ACHN (cell line): ENCODE measurements at regions not wholly inside any gene's neighbourhood (a gene's known extent, or its start where the extent isn't known, plus 50 kb on each side); places are given as distances from the start of the nearest gene placed in this dataset.

Experiments
- DNase-seq: peaks from one replicate; pipeline ENCODE4 v3.0.0-alpha.2; 2015
- in situ Hi-C: cut with HindIII; loops from 2 replicates; pipeline ENCODE4 v1.10.0; 2017; ENCODE audit warnings: low sequenced_read_pairs, low pct_ligation_motif_present, low pct_unique_long_range_greater_than_20kb

DNA sequence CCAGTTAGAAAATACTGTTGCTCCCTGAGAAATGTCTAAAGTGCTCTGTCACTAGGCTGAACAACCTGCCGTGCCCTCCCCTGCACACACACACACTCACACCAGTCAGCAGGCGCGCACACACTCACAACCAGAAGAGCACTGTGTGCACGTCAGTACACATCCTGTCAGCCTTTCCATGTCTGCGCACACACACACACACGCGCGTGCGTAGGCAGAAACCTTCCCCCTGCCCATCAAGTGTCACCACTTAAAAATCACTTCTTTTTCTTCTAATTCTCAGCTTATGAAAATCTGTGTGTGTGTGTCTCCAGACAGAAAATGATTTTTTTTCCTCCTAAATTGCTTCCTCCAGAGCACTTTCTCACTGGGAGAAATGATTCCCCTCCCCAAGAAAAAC lies 100.3 kb downstream of the EDN3 start:
- in situ Hi-C loops, result no loop called here
- DNase-seq, result no peak

- in situ Hi-C loops, result no loop called here
- no peak for DNase-seq
Measured at GRCh38 chr20:59402681-59403080, 102.3 kb downstream of the EDN3 start.

DNA sequence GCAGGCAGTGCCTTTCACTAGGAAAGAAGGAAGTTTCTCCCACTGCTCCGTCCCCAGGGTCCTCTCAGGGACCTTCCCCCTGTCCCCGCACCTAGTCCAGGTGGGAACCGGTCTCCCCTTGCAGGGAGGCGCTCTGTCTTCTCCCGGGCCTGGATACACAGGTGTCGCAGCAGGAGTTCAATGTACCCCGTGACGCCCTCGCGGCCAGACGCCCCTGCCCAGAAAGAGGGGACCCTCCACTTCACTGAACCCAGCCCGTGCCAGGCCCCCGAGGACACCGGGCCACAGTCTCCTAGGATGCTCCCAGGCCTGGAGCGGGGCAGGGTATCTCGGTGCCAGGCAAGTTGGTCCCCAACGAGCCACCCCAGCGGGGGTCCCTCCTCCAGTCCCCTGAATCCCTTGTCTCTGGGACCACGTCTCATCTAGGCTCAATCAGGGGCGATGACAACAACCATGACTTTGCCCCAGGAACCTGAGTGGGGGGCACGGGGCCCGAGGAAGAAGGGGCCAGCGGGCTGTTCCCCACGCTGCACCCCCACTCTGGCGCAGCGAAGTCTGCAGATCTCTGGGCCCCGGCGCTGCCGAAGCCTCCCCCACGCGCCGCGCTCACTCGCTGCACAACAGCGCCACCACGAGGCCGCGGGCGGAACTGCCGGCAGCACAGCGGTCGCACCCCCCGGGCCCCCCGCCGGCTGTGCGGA lies 103.0 kb downstream of the EDN3 start:
- in situ Hi-C loops, result no loop called here

GRCh38 chr20:59403962-59404314 lies 103.5 kb downstream of the EDN3 start:
- in situ Hi-C loops, result no loop called here
- DNase-seq, result no peak

More for the DNA sequence above, 103.0 kb downstream of the EDN3 start:
- DNase-seq, result peak; percentile 35

DNA sequence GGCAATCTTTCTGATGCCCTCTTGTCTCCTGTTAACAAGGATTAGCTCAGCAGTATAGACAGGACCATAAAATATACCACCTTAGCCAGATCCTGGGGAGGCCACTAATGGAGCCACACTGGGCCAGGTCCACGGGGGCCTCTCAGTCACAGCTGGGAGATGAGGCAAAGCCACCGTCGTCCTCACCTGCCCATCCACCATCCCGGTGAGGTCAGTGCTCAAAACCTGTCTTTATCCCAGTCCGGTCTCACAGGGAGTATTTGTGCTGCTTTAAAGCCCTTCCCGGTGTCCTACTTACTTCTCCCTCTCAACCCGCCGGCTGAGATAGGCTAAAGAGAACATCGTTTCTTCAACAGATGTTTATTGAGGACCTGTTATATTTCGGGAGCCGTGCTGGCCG lies 104.3 kb downstream of the EDN3 start:
- DNase-seq, result no peak
- in situ Hi-C loops, result no loop called here

DNA sequence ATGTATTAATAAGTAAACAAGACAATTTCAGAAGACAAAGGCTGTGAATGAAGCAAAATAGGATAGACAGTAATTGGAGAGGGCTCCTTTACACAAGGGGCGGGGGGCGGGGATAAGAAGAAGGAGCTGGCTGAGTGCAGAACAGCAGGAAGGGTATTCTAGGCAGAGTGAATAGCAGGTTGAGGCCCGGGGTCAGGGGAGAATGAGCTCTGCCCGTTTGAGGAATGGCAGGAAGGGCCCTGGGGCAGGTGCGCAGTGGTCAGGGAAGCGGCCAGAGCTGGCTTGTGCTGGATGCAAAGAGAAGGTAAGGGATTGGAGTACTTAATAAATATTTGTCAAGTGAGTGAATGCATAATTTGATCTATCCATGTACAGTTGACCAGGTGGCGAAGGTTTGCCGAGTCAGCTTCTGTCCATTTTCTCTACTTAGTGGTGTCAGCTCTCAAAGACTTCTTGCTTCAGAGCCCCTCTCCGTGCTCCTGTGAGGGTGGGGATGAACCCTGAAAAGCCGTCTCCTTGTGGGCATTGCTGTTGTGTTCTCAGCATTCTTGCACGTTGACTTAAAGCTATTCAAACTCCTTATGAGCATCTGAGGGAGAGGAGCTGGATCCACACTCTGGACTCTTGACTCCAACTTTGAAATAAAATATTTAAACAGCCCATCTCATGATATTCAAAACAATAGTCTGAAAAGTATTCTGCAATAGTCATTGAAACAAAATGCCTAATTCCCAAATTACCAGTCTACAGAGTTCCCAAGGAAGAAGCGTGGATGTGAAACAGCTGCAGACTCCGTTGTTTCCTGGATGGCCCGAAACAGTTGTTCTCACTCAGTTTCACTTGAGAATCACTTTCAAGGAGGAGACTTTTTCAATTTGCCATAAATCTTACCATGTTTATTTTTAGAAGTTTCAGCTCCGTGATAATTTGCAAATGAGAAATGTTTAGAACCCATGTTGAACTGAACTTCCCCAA lies 105.1 kb downstream of the EDN3 start:
- in situ Hi-C loops, result no loop called here
- no peak for DNase-seq

DNA sequence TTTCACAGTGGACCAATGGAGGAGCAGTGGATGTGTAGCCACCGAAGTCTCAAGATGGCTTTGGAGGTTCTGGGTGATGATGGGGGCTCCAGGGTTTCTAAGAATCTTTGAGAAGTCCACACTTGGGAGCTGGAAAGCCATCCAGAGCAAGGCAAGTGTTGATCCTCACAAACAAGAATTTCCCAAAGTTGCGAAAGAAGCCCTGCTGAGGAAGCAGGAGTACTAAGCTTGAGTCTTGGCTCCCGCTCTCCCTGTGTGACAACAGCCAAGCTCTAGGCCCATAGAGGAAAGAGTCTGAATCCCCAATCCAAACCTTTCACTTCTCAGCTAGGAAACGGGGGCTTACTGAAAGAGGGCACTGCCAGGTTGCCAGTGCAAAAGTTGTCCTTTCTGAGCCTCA lies 106.0 kb downstream of the EDN3 start:
- in situ Hi-C loops, result no loop called here

DNA sequence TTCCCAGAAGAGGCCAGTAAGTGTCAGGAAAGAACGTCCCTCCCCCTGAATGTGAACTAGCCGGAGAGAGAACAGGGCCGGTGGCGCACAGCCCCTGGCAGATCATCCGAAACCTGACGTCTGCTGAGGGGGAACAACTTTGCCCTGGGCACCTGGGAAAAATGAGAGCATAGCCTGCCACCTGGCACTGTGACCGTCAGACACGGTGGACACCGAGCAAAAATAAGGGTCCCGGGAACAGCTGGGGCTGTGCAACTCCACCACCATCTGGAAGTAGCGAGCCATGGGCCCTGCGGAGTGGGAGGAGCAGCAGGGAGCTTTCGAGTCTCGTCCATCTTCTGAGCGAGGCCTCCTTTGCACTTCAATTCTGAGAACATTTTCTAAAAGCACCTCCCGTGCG lies 110.8 kb downstream of the EDN3 start:
- in situ Hi-C loops, result no loop called here

More for the DNA sequence above, 106.0 kb downstream of the EDN3 start:
- DNase-seq, result no peak

GRCh38 chr20:59411589-59411988 lies 111.2 kb downstream of the EDN3 start:
- in situ Hi-C loops, result no loop called here
- DNase-seq, result no peak

More for the DNA sequence above, 110.8 kb downstream of the EDN3 start:
- no peak for DNase-seq

GRCh38 chr20:59412181-59412580 lies 111.8 kb downstream of the EDN3 start:
- in situ Hi-C loops, result no loop called here
- DNase-seq, result no peak

- no peak for DNase-seq
- in situ Hi-C loops, result no loop called here
Measured at GRCh38 chr20:59412875-59413284, 112.5 kb downstream of the EDN3 start.

DNA sequence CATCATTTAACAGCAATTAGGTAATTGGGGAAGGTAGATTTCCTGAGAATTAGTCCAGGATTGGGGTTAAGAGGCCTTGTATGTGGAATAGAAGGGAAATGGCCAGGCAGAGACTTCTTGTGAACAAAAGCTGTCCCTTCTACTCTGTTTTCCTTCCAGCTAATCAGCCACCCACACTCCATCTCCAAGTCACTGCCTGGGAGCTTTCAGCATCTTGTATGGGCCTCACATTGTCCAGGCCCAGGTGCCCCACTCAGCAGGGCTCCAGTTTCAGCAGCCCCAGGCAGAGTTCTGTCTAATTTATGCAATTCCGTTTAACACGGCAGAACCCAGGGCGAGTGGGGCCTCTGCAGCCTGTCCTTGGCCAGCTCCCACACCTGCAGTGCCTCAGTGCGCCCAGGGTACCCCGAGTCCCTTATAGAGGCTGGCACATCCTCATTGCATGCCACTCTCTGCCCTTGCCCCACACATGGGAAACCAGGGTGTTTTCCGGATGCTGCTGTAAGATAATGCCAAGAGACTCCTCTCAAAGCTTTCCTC lies 113.0 kb downstream of the EDN3 start:
- in situ Hi-C loops, result no loop called here
- DNase-seq, result no peak

DNA sequence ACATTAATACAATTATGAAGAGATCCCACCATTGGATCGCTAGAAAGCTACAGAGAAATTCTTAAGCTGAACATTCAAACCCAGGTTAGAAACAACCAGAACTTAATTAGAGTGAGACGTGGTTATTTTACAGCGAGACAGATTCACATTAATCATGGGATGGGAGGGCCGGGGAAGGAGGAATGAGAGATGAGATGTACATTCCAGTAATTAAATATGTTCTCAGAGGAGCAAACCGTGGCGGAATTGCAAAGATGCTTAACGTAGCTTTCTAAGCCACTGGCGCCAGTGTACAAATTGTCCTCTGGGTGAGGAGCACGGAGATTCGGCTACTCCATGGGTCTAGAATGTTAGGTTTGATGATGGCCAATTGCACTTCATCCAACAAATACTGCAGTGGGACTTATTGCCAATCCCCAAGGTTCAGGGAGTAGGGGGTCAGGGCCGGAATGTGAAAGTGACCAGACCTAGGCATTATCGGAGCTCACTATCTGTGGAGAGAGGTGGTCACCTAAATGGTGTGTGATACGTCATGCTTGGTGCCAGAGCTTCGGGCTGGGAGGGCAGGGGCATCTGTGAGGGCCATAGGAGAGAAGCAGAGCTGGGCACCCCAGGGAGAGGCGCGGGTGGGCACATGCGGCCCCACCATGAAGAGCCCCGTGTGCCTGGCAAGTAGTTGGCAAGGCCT lies 114.7 kb downstream of the EDN3 start:
- in situ Hi-C loops, result no loop called here
- DNase-seq, result no peak

DNA sequence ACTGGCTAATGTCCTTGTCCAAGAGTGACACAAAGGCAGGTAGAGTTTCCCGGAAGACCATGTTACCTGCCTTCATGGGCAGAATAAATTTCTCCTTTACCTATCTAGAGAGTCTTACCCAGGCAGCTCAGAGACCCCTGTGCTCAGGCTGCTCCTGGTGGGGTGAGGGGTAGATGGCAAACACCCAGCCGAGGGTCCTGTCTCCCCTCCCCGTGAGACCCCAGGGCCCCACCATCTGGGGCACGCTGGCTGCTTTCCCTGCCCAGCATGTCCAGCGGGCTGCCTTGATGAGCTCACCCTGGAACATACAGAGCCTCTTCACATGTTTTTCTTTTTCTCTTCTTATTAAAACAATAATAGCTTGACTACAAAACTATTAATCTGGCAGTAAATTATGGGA lies 116.5 kb downstream of the EDN3 start:
- DNase-seq, result no peak
- in situ Hi-C loops, result no loop called here

GRCh38 chr20:59421089-59421488 lies 120.7 kb downstream of the EDN3 start:
- no peak for DNase-seq
- in situ Hi-C loops, result no loop called here

DNA sequence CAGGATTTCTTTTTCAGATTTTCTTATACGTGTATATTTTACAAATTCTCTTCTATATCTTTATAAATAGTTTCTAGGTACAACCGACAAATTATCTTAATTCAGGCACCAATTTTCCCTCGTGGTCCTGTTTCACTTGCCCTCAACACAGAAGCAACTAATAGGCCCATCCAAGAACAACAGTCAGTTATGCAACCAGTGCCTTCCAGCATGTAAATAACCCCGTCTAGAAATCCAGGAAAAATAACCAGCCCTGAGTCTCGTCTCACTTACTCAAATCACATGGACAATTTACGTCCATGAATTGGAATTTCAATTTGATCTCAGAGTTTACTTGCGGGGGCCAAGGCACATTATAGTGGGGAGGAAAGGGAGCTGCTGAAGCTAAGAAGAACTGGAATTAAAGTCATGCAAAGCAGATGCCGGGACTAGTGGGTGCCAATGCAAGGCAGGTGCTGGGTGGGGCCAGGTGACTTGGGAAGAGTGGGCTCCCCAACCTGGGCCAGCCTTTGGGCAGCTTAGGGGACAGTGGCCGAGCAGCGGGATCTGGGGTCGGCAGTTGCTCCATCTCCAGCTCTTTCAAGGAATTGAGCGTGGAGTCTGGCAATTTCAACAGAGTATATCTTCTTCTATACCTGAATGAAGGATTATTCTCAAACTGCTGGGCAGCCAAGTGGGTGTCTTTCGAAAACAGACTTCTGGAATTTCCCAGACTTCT lies 121.7 kb downstream of the EDN3 start:
- in situ Hi-C loops, result no loop called here
- DNase-seq, result no peak

DNA sequence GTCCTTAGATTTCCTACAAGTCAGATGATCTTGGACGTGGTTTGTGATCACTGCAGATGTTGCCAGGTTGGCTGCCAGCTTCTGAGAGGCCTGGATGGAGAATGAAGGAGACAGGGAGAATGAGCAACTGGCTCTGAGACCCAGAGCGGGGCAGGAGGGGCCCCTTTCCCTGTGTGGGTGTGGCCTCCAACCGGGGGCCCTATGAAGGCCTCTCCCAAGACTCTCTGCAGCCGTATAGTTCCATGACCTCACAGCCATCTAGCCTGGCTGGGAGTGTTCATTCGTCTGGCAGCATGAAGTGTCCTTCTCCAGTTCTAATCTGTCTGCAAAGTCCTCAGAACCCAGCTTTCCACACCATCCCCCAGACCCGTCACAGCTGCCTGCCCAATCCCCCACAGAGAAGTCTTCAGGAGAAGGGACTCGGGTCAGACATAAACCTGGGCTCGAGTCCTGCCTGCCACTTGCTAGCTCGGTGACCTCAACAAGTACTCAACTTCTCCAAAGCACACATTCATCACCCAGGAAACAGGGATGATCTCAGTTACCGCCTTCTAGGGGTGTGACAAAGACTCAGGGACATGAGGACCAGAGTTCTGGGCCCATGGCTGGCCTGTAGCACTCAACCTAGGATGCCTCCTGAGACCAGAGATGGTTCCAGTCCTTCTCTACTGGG lies 122.6 kb downstream of the EDN3 start:
- in situ Hi-C loops, result no loop called here

DNA sequence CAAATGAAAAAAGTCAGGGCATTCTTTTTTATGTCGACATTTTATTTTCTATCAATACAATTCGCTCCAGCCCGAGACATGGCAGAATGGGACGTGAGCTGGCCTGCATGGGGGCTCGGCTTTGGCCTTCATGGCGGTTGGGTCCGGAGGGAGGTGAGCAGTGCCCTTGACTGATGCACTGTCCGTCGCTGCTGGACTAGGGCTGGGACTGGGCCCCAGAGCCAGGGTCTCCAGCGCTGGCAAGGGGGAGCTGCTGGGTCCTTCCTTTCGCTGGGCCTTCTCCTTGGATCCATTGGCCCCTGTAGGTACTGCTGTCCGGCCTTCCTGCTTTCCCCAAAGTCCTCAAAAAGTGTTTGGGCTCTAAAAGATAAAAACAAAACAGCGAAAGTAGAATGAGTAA lies 124.6 kb downstream of the EDN3 start:
- DNase-seq, result no peak

More for the DNA sequence above, 122.6 kb downstream of the EDN3 start:
- no peak for DNase-seq

More for the DNA sequence above, 124.6 kb downstream of the EDN3 start:
- in situ Hi-C loops, result no loop called here
